Upper lobe of left lung (tissue), 6 donors: ENCODE measurements at regions not wholly inside any gene's neighbourhood (a gene's known extent, or its start where the extent isn't known, plus 50 kb on each side); places are given as distances from the start of the nearest gene placed in this dataset.

Source experiments
- ATAC-seq, 2 donors: fragments of 200-7000 bp; cut with Tn5 transposase; one replicate each; pipeline ENCODE4 v1.9.1; 2022; ENCODE audit warnings: mild to moderate bottlenecking in 2 of 2, moderate library complexity in 2 of 2; ENCODE audit not compliant: low FRiP score in 2 of 2
- DNase-seq, 2 donors: peaks; one replicate each; pipeline ENCODE4 v3.0.0-alpha.2; 2019 to 2020
- H3K27ac ChIP-seq, 4 donors: fragments of 200-600 bp; sonication (generic); one replicate each; pipeline ENCODE4 v1.5.1; 2016 to 2019
- H3K27me3 ChIP-seq, 4 donors: fragments of 200-600 bp; sonication (generic); one replicate each; pipeline ENCODE4 v1.5.1; 2017 to 2019
- H3K36me3 ChIP-seq, 4 donors: fragments of 200-600 bp; sonication (generic); one replicate each; pipeline ENCODE4 v1.5.1; 2016 to 2019
- H3K4me1 ChIP-seq, 4 donors: fragments of 200-600 bp; sonication (generic); one replicate each; pipeline ENCODE4 v1.5.1; 2018 to 2019
- H3K4me3 ChIP-seq, 4 donors: fragments of 200-600 bp; sonication (generic); one replicate each; pipeline ENCODE4 v1.5.1; 2017 to 2019; ENCODE audit warnings: mild to moderate bottlenecking in 2 of 4, moderate library complexity in 1 of 4
- H3K9me3 ChIP-seq, 4 donors: fragments of 200-600 bp; sonication (generic); one replicate each; pipeline ENCODE4 v1.5.1; 2018 to 2019
- EP300 ChIP-seq, 4 donors: sonication (generic); formaldehyde crosslinking; IDR thresholded peaks; one replicate each; pipeline ENCODE4 v1.5.1; 2017; ENCODE audit warnings: antibody characterized with exemption in 4 of 4, control low read depth in 2 of 4
- POLR2A ChIP-seq, 4 donors: fragments of 450-650 bp; IDR thresholded peaks; one replicate each; pipeline ENCODE4 v1.5.1; 2016 to 2017; ENCODE audit warnings: antibody characterized with exemption in 4 of 4, mild to moderate bottlenecking in 2 of 4
- POLR2AphosphoS5 ChIP-seq, 2 donors: sonication (generic); formaldehyde crosslinking; IDR thresholded peaks; one replicate each; pipeline ENCODE4 v1.5.1; 2017; ENCODE audit warnings: antibody characterized with exemption in 2 of 2
- WGBS, 2 donors: methylation state at CpG; one replicate each; pipeline ENCODE4 v1.1.5; 2017 to 2018; 5-methylcytosine and 5-hydroxymethylcytosine counted together
- TF ChIP-seq, protein P1 (sequence below), 6 experiments: fragments of 450-650 bp in 4 of 6; fragments of 200-600 bp in 2 of 6; sonication (generic) in 2 of 6; IDR thresholded peaks; one replicate each; pipeline ENCODE4 v1.5.1; 2016 to 2019; ENCODE audit warnings: antibody characterized with exemption in 6 of 6
- donor health status: DM: no; HTN: no; CAD: no; lungs with moderate emphysema.
- donor health status: DM: no; HTN: yes; CAD: no; lungs with severe emphysema.

DNA sequence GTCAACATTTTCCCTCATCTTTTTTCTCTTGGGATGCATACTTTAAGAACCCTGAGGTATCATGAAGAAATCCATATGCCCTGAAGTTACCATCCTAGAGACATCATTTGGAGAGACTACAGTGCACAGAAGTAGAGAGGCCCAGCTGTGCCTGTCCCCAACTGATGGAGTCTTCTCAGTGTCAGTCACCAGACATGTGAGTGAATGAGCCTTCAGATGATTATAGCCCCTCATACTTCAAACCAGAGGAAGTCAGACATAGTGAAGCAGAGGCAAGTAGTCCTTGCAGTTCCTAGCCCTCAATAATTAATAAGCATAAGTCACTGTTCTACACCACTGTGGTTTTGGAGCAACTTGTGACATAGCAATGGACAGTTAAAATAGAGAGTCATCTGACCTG is 194.4 kb upstream of the ITGA4 start:
- Histone ChIP-seq H3K4me3 (no peak overlapping the region), H3K27me3 (no peaks in the 10 kb centered on the region), H3K9me3 (no peaks in the 10 kb centered on the region), H3K27ac (no peak overlapping the region), H3K4me1 (no peaks in the 10 kb centered on the region), H3K36me3 (no peaks in the 10 kb centered on the region)
- ATAC-seq (no peak), DNase-seq (no peak)
- TF ChIP-seq POLR2A (IDR thresholded peaks at IDR 0.05) = no peak
- TF ChIP-seq, protein P1, sequence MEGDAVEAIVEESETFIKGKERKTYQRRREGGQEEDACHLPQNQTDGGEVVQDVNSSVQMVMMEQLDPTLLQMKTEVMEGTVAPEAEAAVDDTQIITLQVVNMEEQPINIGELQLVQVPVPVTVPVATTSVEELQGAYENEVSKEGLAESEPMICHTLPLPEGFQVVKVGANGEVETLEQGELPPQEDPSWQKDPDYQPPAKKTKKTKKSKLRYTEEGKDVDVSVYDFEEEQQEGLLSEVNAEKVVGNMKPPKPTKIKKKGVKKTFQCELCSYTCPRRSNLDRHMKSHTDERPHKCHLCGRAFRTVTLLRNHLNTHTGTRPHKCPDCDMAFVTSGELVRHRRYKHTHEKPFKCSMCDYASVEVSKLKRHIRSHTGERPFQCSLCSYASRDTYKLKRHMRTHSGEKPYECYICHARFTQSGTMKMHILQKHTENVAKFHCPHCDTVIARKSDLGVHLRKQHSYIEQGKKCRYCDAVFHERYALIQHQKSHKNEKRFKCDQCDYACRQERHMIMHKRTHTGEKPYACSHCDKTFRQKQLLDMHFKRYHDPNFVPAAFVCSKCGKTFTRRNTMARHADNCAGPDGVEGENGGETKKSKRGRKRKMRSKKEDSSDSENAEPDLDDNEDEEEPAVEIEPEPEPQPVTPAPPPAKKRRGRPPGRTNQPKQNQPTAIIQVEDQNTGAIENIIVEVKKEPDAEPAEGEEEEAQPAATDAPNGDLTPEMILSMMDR (IDR thresholded peaks at IDR 0.05) = no peak
- TF ChIP-seq POLR2AphosphoS5 (IDR thresholded peaks at IDR 0.05) = no peak
- no peak for TF ChIP-seq EP300 (IDR thresholded peaks at IDR 0.05)

- DNase-seq (no peak), ATAC-seq (no peak)
- Histone ChIP-seq H3K4me1 (no peaks in the 10 kb centered on the region), H3K4me3 (no peak overlapping the region), H3K27me3 (no peaks in the 10 kb centered on the region), H3K27ac (no peak overlapping the region), H3K36me3 (no peaks in the 10 kb centered on the region), H3K9me3 (no peaks in the 10 kb centered on the region)
- TF ChIP-seq EP300 (IDR thresholded peaks at IDR 0.05) (no peak), POLR2AphosphoS5 (IDR thresholded peaks at IDR 0.05) (no peak), POLR2A (IDR thresholded peaks at IDR 0.05) (no peak)
- TF ChIP-seq, protein P1 (IDR thresholded peaks at IDR 0.05) = no peak
- 38 to 48% methylated on average over 1 of the region's 1 CpG for WGBS, 2 donors
Measured at GRCh38 chr2:181264001-181264400, 193.2 kb upstream of the ITGA4 start.

GRCh38 chr2:181264441-181264840 is 192.7 kb upstream of the ITGA4 start:
- no peaks in the 10 kb centered on the region for H3K4me1 ChIP-seq
- H3K9me3 ChIP-seq = no peaks in the 10 kb centered on the region
- TF ChIP-seq POLR2AphosphoS5 (IDR thresholded peaks at IDR 0.05) (no peak), EP300 (IDR thresholded peaks at IDR 0.05) (no peak), POLR2A (IDR thresholded peaks at IDR 0.05) (no peak)
- TF ChIP-seq, protein P1 (IDR thresholded peaks at IDR 0.05) = no peak
- 78 to 83% methylated on average over 1 of the region's 1 CpG for WGBS, 2 donors
- ATAC-seq (no peak), DNase-seq (no peak)
- no peak overlapping the region for H3K4me3 ChIP-seq
- H3K27ac ChIP-seq = no peak overlapping the region
- no peaks in the 10 kb centered on the region for H3K36me3 ChIP-seq
- no peaks in the 10 kb centered on the region for H3K27me3 ChIP-seq

- no peak for DNase-seq
- 76 to 85% methylated on average over 3 of the region's 3 CpGs for WGBS, 2 donors
- no peaks in the 10 kb centered on the region for H3K4me1 ChIP-seq
- ATAC-seq = no peak
- H3K27ac ChIP-seq = no peak overlapping the region
- no peaks in the 10 kb centered on the region for H3K36me3 ChIP-seq
- H3K9me3 ChIP-seq = no peaks in the 10 kb centered on the region
- no peak overlapping the region for H3K4me3 ChIP-seq
- TF ChIP-seq POLR2AphosphoS5 (IDR thresholded peaks at IDR 0.05) (no peak), POLR2A (IDR thresholded peaks at IDR 0.05) (no peak), EP300 (IDR thresholded peaks at IDR 0.05) (no peak)
- TF ChIP-seq, protein P1 (IDR thresholded peaks at IDR 0.05) = no peak
- no peaks in the 10 kb centered on the region for H3K27me3 ChIP-seq
Measured at GRCh38 chr2:181266614-181267013, 190.6 kb upstream of the ITGA4 start.

DNA sequence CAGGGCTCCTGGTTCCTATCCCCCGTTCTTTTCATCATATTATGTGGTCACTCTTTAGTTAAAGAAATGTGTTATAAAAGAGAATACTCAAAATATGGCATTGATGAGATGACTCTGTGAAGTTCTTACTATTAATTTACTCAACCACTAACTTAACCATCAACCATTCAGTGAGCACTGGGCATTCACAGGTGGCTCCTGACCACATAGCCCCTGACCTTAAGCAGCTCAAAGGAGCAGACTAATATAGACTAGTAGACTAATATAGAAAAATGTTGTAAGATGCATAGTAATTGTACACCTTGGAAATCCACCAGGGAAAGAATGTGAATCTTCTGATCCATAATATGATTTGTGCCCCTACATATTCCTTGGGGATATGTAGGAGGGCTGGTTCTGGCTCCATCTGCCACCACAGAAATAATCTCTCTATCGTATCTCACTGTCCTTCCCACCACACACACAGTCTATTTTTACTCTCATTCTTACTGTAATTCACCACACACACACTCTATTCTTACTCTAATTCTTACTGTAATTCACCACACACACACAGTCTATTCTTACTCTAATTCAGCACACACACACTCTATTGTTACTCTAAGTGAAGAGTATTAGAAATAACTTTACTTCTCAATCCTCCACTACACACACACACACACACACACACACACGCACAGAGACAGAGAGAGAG is 188.9 kb upstream of the ITGA4 start:
- WGBS, 2 donors = 70 to 81% methylated on average over 3 of the region's 3 CpGs
- H3K4me1 ChIP-seq = no peaks in the 10 kb centered on the region

More for the DNA sequence above, 188.9 kb upstream of the ITGA4 start:
- TF ChIP-seq POLR2A (IDR thresholded peaks at IDR 0.05) (no peak), POLR2AphosphoS5 (IDR thresholded peaks at IDR 0.05) (no peak), EP300 (IDR thresholded peaks at IDR 0.05) (no peak)
- TF ChIP-seq, protein P1 (IDR thresholded peaks at IDR 0.05) = no peak
- H3K27me3 ChIP-seq = no peaks in the 10 kb centered on the region
- H3K36me3 ChIP-seq = no peaks in the 10 kb centered on the region
- ATAC-seq (no peak), DNase-seq (no peak)
- no peak overlapping the region for H3K27ac ChIP-seq
- no peaks in the 10 kb centered on the region for H3K9me3 ChIP-seq
- H3K4me3 ChIP-seq = no peak overlapping the region
